Right atrium auricular region (tissue), 2 donors: ENCODE measurements at regions not wholly inside any gene's neighbourhood (a gene's known extent, or its start where the extent isn't known, plus 50 kb on each side); places are given as distances from the start of the nearest gene placed in this dataset.

Experiments used
- DNase-seq: peaks from one replicate; pipeline ENCODE4 v3.0.0-alpha.2; 2019; ENCODE audit warnings: low spot score
- H3K27ac ChIP-seq, 2 donors: fragments of 200-600 bp; sonication (generic); 1 replicate in 1 of 2; 2 replicates in 1 of 2; pipeline ENCODE4 v1.5.1; 2016 to 2019
- H3K27me3 ChIP-seq, 2 donors: fragments of 200-600 bp; sonication (generic); one replicate each; pipeline versions ENCODE4 v1.5.1 to v1.6.0; 2017 to 2019
- H3K36me3 ChIP-seq: fragments of 200-600 bp; sonication (generic); one replicate; pipeline ENCODE4 v1.5.1; 2016
- H3K4me1 ChIP-seq, 2 donors: fragments of 200-600 bp; sonication (generic); one replicate each; pipeline versions ENCODE4 v1.5.1 to v1.6.0; 2017 to 2019
- H3K4me3 ChIP-seq, 2 donors: fragments of 200-600 bp; sonication (generic); 1 replicate in 1 of 2; 2 replicates in 1 of 2; pipeline ENCODE4 v1.5.1; 2017 to 2019; ENCODE audit warnings: mild to moderate bottlenecking in 1 of 2, moderate library complexity in 1 of 2
- H3K9me3 ChIP-seq, 2 donors: fragments of 200-600 bp; sonication (generic); one replicate each; pipeline ENCODE4 v1.5.1; 2019
- TF ChIP-seq, protein P1 (sequence below), 2 donors: fragments of 200-600 bp; sonication (generic); IDR thresholded peaks; one replicate each; pipeline ENCODE4 v1.5.1; 2019; ENCODE audit warnings: antibody characterized with exemption in 2 of 2

DNA sequence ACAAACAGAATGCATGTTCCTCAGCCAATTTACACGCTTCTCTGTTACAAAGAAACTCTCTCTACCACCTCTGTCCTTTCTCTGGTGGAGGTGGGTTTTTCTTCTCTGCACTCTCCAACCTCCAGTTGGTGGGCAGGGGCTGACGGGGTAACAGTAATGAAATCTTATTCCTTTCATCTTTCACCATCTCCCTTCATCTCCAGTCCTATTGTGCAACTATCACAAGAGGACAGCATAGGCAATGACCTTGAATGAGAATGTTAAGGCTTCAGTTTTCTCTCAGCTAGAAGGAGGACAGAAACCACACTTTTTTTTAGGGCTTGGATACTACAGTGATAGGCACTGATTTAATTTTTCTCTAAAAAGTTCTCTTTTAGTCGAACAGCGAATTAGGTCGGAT lies 81.7 kb upstream of the NEUROD1 start:
- Histone ChIP-seq H3K36me3 (no peaks in the 10 kb centered on the region), H3K27me3 (no peaks in the 10 kb centered on the region), H3K27ac (no peak overlapping the region), H3K4me3 (no peak overlapping the region), H3K9me3 (no peaks in the 10 kb centered on the region), H3K4me1 (no peaks in the 10 kb centered on the region)
- no peak for DNase-seq
- TF ChIP-seq, protein P1, sequence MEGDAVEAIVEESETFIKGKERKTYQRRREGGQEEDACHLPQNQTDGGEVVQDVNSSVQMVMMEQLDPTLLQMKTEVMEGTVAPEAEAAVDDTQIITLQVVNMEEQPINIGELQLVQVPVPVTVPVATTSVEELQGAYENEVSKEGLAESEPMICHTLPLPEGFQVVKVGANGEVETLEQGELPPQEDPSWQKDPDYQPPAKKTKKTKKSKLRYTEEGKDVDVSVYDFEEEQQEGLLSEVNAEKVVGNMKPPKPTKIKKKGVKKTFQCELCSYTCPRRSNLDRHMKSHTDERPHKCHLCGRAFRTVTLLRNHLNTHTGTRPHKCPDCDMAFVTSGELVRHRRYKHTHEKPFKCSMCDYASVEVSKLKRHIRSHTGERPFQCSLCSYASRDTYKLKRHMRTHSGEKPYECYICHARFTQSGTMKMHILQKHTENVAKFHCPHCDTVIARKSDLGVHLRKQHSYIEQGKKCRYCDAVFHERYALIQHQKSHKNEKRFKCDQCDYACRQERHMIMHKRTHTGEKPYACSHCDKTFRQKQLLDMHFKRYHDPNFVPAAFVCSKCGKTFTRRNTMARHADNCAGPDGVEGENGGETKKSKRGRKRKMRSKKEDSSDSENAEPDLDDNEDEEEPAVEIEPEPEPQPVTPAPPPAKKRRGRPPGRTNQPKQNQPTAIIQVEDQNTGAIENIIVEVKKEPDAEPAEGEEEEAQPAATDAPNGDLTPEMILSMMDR (IDR thresholded peaks at IDR 0.05): no peak

DNA sequence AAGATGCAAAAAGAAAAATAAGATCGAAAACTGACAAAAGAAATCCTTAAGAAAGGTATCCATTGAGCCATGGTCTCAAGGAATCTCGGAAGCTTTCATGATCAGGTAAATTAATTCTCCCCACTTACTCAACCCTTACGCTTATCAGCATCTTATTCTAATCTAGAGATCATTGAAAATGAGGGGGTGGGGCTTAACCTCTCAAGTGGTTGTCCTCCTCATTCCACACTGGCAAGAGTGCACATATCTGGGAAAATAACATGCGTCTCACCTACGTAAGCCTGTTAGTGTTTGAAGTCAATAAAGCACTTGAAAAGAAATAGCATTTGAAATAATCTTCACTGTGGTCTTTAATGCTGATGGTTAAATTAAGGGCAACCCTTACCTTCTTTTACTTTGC lies 82.5 kb upstream of the NEUROD1 start:
- TF ChIP-seq, protein P1 (IDR thresholded peaks at IDR 0.05): no peak
- Histone ChIP-seq H3K27me3 (no peaks in the 10 kb centered on the region), H3K27ac (no peak overlapping the region), H3K4me1 (no peaks in the 10 kb centered on the region), H3K4me3 (no peak overlapping the region), H3K9me3 (no peaks in the 10 kb centered on the region), H3K36me3 (no peaks in the 10 kb centered on the region)
- no peak for DNase-seq

DNA sequence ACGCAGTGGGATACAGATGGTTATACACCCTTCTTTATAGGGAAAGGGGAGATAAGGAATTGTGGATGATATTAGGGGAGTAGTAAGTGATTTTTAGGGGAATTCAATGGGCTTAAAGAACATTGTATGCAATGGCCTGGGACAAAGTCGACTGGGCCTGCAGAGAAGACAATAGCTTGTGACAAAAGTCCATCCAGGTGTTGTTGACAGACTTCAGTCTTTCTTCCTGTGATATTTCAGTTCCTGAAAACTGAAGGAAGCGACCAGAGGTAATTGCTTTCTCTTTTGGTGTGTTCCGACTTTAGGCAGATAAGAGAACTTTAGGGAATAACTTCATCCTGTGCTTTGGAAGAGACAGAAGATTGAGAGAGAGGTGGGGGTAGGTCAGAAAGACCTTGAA lies 83.1 kb upstream of the NEUROD1 start:
- no peaks in the 10 kb centered on the region for H3K36me3 ChIP-seq
- TF ChIP-seq, protein P1 (IDR thresholded peaks at IDR 0.05): no peak
- no peaks in the 10 kb centered on the region for H3K4me1 ChIP-seq
- no peak for DNase-seq
- H3K27ac ChIP-seq: no peak overlapping the region
- H3K4me3 ChIP-seq: no peak overlapping the region
- no peaks in the 10 kb centered on the region for H3K27me3 ChIP-seq
- no peaks in the 10 kb centered on the region for H3K9me3 ChIP-seq

DNA sequence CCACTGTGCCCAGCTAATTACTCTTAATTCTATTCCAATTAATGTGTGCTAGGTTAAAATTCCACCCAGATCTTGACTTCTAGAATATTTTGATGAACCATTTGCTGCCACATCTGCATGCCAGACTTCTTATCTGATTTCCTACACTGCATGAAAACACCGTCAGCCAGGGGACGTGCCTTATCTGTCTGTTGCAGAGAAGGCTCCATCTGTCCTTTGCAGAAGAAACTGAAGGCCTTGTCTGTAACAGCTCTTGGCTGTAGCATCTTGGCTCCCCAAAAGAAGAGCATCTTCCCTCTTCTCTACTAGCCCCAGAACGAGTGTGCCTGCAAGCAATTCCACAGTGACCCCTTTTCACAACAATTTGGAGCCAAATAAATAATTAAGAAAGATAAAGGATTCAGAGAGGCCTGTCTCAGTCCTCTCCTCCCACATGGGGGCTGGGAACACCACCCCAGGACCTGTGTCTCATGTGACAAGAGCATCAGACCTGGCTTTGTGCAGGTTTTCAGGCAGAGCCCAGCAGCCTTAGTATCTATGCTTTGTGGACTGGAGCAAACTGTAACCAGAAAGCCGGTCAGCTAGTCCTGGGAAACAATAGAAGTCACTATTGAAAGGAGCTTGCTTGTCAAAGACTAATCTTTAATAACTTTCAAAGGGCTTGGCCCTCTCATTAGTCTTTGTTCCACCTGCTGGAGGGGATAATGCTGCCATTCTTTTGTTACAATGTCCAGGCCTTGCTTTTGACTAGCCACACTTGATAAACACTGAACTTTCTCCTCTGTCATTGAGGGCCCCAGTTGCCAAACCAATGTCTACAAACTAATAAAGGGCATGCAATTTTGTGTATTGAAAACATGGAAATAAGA lies 84.0 kb upstream of the NEUROD1 start:
- Histone ChIP-seq H3K36me3 (no peaks in the 10 kb centered on the region), H3K9me3 (no peaks in the 10 kb centered on the region), H3K27ac (no peak overlapping the region), H3K4me3 (no peak overlapping the region), H3K27me3 (no peaks in the 10 kb centered on the region), H3K4me1 (no peaks in the 10 kb centered on the region)
- TF ChIP-seq, protein P1 (IDR thresholded peaks at IDR 0.05): no peak
- DNase-seq: no peak

DNA sequence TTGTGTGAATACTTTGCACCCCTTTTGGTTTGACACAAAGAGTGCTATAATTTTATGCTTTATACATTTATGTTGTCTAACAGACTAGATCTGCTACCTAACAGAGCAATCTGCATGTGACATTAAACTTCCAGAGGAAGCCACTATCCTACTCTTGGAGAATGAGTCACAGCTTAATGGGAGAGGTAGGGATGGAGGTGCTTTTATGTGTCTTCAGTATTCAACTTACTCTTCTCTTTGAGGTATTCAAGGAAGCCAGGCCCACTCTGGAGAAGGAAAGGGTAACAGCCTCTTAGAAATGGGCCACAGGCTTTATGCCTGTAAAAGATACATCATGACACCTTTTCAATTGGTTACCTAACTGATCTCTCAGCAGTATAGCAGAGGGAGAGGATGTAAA lies 85.8 kb upstream of the NEUROD1 start:
- no peaks in the 10 kb centered on the region for H3K27me3 ChIP-seq
- H3K27ac ChIP-seq: no peak overlapping the region
- no peaks in the 10 kb centered on the region for H3K9me3 ChIP-seq
- no peak for DNase-seq
- TF ChIP-seq, protein P1 (IDR thresholded peaks at IDR 0.05): no peak
- no peaks in the 10 kb centered on the region for H3K36me3 ChIP-seq
- H3K4me1 ChIP-seq: no peaks in the 10 kb centered on the region
- H3K4me3 ChIP-seq: no peak overlapping the region

DNA sequence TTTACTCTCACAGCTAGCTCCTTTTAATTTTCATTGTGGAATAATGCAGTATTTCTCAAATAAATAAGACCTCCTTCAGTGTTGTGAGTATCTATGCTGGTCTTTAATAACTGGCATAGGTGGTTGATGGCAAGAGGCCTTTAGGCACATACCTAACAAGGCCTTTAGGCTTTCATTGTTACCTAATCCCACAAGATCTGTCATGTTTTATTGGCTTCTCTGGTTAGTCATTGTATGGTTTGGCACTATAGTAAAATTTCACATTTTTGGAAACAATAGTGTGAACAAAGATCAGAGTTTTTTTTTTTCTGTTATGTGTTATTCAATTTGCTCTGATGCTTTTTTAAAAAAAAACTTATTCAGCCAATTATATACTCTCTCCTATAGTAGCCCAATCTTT lies 89.8 kb upstream of the NEUROD1 start:
- Histone ChIP-seq H3K4me1 (no peaks in the 10 kb centered on the region), H3K36me3 (no peaks in the 10 kb centered on the region), H3K9me3 (no peaks in the 10 kb centered on the region), H3K27me3 (no peaks in the 10 kb centered on the region), H3K4me3 (no peak overlapping the region), H3K27ac (no peak overlapping the region)
- no peak for DNase-seq
- TF ChIP-seq, protein P1 (IDR thresholded peaks at IDR 0.05): no peak
